Fibroblast of the aortic adventitia (primary cell): ENCODE measurements at regions not wholly inside any gene's neighbourhood (a gene's known extent, or its start where the extent isn't known, plus 50 kb on each side); places are given as distances from the start of the nearest gene placed in this dataset.

Source experiments
- DNase-seq: peaks from one replicate; pipeline ENCODE4 v3.0.0-alpha.2; 2010; ENCODE audit warnings: low read depth
- H3K4me3 ChIP-seq: 2 replicates; pipeline ENCODE4 v1.5.1; 2011; ENCODE audit warnings: low read depth, mild to moderate bottlenecking, control low read depth, low read length, moderate library complexity
- TF ChIP-seq, protein P1 (sequence below): IDR thresholded peaks from 2 replicates; pipeline ENCODE4 v1.5.1; 2011; ENCODE audit warnings: mild to moderate bottlenecking, low read length, control low read depth, inconsistent platforms; ENCODE audit not compliant: insufficient read depth

DNA sequence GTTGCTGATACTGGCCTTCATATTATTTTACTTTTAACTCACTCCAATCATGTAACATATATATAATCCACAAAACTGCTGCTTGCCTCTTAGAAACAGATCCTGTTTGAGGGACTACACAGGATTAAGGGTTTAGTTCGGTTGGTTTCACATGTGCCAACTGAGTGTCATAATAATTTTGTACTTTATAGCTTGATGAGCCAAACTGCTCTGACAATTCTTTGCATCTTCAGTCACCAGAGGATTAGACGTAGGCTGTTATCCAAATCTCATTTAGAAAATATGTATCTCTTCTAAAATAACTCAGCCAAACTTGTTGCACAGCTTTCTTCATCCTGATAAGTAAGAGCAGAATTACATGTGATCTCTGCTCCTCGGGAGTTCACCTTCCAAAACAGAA lies 643.6 kb upstream of the PTCHD4 start:
- no peak overlapping the region for H3K4me3 ChIP-seq
- TF ChIP-seq, protein P1, sequence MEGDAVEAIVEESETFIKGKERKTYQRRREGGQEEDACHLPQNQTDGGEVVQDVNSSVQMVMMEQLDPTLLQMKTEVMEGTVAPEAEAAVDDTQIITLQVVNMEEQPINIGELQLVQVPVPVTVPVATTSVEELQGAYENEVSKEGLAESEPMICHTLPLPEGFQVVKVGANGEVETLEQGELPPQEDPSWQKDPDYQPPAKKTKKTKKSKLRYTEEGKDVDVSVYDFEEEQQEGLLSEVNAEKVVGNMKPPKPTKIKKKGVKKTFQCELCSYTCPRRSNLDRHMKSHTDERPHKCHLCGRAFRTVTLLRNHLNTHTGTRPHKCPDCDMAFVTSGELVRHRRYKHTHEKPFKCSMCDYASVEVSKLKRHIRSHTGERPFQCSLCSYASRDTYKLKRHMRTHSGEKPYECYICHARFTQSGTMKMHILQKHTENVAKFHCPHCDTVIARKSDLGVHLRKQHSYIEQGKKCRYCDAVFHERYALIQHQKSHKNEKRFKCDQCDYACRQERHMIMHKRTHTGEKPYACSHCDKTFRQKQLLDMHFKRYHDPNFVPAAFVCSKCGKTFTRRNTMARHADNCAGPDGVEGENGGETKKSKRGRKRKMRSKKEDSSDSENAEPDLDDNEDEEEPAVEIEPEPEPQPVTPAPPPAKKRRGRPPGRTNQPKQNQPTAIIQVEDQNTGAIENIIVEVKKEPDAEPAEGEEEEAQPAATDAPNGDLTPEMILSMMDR: no peak
- no peak for DNase-seq

DNA sequence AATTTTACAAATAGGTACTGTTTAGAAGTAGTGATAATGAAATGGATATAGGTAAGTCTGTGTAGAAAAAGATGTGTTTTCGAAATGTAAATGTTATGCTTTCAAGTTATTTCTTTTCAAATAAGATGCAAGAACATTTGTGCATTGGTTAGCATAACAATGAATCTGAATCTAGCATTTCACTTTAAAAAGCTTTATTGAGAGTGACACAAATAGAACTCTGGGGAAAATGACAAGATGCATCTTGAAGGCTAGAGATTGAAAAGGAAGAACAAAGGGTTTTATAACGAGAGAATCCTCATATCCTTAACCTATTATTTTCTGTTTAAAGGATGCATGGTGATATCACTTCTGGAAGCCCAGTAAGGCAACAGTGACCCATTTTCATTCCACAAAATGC lies 639.9 kb upstream of the PTCHD4 start:
- DNase-seq: no peak
- no peak overlapping the region for H3K4me3 ChIP-seq
- TF ChIP-seq, protein P1: no peak

GRCh38 chr6:48747471-48747870 lies 636.5 kb upstream of the PTCHD4 start:
- TF ChIP-seq, protein P1: no peak
- no peak overlapping the region for H3K4me3 ChIP-seq
- no peak for DNase-seq

DNA sequence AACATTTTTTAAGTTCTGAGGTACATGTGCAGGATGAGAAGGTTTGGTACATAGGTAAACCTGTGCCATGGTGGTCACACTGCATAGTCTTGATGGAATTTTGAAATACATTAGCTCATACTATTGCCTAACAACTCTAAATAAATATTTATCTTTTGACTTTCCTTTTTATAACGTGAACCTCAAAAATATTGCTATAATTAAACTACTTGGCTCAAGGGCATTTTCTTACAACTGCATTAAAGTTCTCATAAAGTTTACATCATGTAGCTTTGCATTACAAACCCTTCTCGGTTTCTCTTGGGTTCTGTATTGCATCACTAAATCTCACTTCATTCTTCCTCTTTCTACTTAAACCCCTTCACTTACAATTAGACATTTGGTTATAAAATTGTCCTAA lies 636.0 kb upstream of the PTCHD4 start:
- DNase-seq: peak; percentile 11
- no peak overlapping the region for H3K4me3 ChIP-seq
- TF ChIP-seq, protein P1: no peak

- TF ChIP-seq, protein P1: no peak
- peak; percentile 80 for DNase-seq
- H3K4me3 ChIP-seq: no peak overlapping the region
Measured at GRCh38 chr6:48744948-48745347, 634.0 kb upstream of the PTCHD4 start.

- DNase-seq: no peak
- TF ChIP-seq, protein P1: no peak
Measured at GRCh38 chr6:48743738-48744137, 632.7 kb upstream of the PTCHD4 start.

DNA sequence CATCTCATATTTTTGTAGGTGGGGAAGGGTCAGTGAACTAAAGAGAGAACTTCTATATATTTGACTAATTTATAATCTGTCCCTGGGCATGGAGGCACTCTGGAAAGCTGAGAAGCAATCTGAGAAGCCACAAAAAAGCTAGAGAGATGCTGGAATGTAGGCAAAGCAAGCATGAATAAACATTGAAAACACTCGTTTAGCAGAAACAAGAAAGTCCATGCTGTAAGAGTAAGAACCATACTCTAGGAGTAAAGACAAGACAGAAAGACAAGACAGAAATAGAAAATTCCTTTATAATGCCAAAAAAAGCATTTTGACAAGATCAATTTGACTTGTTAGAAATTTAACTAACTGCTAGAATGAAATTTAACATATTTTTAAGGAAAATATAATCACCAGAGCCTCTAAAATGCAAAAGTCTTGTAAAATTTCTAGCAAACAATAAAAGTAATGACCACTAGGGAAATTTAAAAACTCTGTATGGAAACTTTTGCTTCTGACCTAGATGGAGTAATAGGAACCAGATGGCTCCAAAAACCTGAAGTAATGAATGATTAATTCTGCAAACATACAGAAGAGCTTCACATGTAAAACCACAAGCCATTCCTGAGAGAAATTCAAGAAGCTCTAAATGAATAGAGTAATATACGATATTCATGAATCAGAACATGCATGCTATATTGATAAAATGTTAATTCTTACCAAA lies 625.7 kb upstream of the PTCHD4 start:
- TF ChIP-seq, protein P1: peak; percentile 25
- DNase-seq: peak; percentile 92
- no peak overlapping the region for H3K4me3 ChIP-seq

More at GRCh38 chr6:48743738-48744137, 632.7 kb upstream of the PTCHD4 start:
- H3K4me3 ChIP-seq: no peak overlapping the region
